SH-SY5Y (cell line): ENCODE measurements at regions not wholly inside any gene's neighbourhood (a gene's known extent, or its start where the extent isn't known, plus 50 kb on each side); places are given as distances from the start of the nearest gene placed in this dataset.

Experiments used
- GATA2 ChIP-seq: IDR thresholded peaks from 2 replicates; pipeline ENCODE4 v1.6.1; 2011; ENCODE audit warnings: mild to moderate bottlenecking, low read depth, low read length
- GATA3 ChIP-seq: IDR thresholded peaks from 2 replicates; pipeline ENCODE4 v1.6.1; 2011; ENCODE audit warnings: low read depth, mild to moderate bottlenecking, low read length, moderate library complexity

- TF ChIP-seq GATA2 (no peak), GATA3 (no peak)
Measured at GRCh38 chr7:120215654-120216053, 57.3 kb upstream of the KCND2 start.
